HS-5 (cell line): ENCODE measurements at regions not wholly inside any gene's neighbourhood (a gene's known extent, or its start where the extent isn't known, plus 50 kb on each side); places are given as distances from the start of the nearest gene placed in this dataset.
A peak's percentile ranks its signal among the peaks of the same experiment; 100 is the strongest.

Source experiments
- DNase-seq: peaks from one replicate; pipeline ENCODE4 v3.0.0-alpha.2; 2012; ENCODE audit warnings: low read depth

DNA sequence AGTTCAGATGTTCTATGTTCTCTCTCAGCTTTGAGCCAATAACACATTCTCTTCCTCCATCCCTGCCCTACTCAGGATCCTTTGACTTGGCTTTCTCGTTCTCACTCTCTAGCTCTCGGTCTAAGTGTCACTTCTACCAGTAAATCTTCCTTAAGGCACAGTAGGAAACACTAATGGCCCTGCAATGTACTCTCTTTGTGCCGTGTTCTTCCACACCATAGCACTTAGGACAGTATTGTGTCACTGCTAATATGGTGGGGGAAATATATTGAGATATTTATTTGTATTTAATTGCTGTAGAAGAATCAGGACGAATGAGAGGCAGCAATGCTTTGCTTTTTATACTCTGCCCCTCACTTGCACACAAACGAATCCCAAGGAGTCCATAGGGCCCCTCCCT lies 493.1 kb downstream of the SHISA9 start:
- no peak for DNase-seq

DNA sequence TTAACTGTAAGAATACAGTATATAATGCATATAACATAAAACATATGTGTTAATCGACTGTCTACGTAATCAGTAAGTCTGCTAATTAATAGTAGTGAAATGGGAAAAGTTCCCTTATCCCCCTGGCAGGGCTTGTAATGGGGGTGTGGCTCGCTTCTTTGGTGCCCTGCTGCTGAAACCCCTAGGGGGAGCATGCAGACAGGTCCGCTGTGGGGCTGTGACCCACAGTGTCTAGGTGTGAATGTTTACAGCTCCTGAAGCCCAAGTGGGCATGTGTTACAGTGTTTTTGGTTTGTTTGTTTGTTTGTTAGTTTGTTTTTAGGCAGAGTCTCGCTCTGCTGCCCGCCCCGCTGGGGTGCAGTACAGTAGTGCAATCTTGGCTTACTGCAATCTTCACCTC lies 495.7 kb downstream of the SHISA9 start:
- no peak for DNase-seq

DNA sequence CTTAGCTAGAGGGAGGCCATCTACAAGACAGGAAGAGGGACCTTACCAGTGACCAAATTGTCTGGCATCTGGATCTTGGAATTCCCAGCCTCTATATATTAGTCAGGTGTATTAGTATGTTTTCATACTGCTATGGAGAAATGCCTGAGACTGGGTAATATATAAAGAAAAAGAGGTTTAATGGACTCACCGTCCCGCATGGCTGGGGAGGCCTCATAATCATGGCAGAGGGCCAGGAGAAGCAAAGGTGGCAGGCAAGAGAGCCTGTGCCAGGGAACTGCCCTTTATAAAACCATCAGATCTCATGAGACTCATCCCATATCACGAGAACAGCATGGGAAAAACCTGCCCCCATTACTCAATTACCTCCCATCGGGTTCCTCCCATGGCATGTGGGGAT lies 500.2 kb downstream of the SHISA9 start:
- DNase-seq = no peak

DNA sequence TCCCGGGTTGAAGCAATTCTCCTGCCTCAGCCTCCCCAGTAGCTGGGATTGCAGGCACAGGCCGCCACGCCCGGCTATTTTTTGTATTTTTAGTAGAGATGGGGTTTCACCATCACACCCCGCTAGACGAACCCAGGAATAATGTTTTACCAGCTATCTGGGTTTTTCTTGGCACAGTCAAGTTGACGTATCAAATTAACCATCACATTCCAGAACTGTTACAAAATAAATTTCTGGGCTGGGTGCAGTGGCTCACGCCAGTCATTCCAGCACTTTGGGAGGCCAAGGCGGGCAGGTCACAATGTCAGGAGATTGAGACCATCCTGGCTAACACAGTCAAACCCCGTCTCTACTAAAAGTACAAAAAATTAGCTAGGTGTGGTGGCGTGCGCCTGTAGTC lies 501.2 kb downstream of the SHISA9 start:
- DNase-seq = no peak

DNA sequence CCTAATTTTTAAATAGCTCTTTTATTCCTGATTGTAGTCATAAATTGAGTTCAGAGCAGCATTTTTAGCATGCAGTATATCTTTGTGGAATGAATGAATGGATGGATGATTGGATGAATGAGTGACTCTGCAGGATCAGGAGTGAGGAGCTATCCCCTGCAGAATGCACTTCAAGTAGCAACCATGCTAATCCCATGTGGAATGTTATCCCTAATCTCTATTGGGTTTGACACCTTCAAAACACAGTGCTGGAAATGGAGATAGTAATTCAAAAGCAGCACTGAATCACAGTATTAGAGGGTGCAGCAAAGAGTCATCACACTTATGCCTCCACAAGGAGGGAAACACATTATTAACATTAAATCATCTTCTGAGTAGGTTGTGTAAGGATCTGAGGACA lies 501.9 kb downstream of the SHISA9 start:
- no peak for DNase-seq

DNA sequence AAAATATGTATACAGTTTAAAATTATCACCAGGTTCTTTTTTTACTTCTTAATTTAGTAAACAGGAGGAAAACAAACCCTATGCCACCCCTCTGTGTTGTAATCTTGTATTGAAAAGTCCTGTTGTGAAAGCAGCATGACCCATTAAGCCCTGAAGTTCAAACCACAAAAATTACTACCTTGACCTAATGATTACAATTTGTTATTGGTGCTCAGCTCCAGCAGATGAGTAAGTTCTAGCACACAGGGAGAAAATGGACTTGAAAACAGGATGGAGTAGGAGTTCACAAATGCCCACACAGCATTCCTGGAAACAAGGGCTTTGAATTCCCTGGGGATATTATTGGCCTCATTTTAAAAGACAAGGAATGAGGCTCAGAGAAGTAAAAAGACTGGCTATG lies 505.8 kb upstream of the ERCC4 start:
- no peak for DNase-seq

DNA sequence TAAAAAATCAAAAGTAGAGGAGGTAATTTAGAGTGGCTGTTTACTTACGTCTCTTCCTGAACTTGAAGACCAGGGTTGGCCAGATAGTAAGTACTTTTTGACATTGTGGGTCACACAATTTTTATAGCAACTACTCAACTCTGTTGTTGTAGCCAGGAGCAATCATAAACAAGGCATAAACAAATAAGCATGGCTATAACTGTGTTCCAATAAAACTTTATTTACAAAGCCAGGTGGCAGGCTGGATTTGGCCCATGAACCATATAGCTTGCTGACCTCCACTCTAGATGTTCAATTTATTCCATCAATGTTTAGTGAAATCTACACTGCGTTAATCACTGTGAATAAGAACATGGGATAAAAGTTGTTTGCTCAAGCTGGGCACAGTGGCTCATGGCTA lies 500.4 kb upstream of the ERCC4 start:
- DNase-seq = no peak

DNA sequence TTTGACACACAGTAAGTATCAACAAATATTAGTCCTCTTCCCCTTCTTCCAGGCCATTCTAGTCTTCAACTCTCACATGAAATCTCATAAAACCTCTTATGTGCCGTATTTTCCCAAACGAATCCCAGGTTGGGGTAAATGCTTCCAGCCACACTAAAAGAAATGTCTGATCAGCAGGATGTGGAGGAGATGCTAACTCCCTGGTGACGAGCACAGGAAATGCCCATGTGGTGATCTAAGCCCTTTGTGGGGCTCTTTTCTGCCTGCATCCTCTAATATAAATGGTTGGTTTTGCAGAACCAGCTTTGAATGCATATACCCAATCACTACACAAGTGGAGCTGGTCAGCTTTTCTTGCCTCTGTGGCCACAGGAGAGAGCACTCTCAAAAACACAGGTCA lies 498.2 kb upstream of the ERCC4 start:
- DNase-seq = peak; percentile 35

DNA sequence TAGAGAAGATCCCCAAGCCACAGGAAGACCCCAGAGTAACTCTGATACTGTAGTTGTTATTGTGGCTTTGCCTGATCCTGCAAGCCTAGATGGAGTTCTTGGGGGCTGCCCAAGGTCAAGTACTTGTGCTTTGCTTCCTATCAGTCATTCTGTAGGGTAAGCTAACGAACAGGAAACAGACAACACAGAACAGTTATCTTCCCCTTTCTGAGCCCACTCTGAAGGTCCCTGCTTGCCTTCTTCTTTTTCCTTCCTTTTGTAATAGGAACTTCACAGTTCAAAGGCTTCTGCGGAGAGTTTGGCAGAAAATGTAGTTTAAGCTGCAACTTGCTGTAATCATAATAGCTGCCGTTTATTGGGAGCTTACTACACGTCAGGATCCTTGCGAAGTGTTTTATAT lies 494.1 kb upstream of the ERCC4 start:
- no peak for DNase-seq

DNA sequence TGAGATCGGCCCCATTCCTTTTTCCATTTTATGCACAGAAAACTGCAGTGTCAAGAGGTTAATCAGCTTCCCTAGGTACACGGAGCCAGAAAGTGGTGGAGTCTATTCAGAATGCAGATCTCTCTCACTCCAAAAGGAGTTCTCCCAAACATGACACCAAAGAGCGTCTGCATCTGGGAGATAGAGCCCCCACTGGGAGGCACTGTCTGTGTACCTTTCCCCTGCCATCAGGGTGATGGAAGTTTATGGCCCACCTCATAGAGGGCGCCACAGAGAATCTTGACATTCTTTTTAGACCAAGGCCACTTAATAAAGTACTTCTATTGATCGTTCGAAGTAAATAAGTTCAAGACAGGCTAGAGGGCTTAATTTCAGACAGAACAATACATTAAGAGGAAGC lies 493.7 kb upstream of the ERCC4 start:
- DNase-seq = no peak

DNA sequence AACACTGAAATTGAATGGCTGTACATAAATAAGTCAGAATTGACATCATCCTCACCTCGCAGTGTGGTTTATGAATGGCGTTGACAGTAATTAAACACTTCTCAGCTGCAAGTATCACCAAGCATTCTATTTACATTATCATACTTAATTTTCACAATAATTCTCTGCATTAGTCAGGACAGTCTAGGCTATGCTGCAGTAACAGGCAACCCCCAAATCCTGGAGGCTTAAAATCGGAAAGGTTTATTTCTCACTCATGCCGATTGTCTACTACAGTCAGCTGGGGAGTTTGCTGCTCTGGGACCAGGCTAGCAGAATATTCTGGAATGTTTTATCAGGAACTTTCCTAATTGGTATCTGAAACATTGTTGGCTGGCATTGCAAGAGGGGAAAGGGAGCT lies 493.2 kb upstream of the ERCC4 start:
- DNase-seq = no peak

DNA sequence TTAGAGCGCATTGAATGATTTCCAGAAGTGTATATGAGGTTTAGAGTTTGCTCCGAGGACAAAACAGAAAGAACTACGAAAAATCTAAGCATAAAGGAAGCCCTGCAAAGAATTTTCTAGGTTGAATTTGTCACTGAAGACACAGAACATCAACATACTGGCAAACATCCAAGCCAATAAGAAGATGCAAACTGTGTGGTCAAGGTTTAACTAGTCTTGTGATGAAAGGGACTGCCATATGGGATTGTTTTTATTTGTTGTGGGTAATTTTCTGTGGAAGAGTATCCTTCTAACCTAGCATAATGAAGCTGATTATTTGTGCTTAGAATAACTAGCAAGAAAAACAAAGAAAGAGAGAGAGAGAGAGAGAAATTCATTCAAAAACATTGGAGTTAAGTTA lies 492.0 kb upstream of the ERCC4 start:
- no peak for DNase-seq

DNA sequence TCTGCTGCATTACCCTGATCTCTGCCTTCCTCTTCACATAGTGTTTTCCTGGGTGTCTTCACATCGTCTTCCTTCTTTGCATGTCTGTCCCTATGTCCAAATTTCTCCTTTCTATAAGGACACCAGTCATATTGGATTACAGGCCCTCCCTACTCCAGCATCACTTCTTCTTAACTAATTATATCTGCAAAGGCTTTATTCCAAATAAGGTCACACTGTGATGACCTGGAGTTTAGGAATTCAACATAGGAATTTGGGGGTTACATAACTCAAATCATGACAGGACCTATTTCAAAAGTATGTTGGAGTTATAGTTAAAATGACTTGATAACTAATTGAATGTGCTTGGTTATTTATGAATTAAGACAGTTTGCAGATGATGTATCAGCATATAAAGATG lies 490.5 kb upstream of the ERCC4 start:
- peak; percentile 30 for DNase-seq

DNA sequence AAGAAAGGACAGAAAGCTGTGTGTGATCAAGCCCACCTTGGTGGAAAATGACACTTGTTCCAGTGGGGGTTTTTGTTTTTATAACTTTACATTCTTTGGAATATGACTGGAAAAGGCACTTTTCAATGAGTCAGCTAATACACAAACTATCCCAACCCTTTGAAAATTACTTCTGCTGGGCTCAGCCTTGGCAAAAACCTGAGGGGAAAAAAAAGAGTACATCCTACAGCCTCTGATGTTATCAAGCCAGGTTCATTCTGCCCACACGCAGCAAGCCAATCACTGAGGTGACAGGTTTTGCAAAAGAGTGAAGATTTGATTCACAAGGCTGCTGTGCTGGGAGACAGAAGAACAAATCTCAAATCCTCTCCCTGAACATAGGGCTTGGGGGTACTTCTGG lies 484.5 kb upstream of the ERCC4 start:
- no peak for DNase-seq

DNA sequence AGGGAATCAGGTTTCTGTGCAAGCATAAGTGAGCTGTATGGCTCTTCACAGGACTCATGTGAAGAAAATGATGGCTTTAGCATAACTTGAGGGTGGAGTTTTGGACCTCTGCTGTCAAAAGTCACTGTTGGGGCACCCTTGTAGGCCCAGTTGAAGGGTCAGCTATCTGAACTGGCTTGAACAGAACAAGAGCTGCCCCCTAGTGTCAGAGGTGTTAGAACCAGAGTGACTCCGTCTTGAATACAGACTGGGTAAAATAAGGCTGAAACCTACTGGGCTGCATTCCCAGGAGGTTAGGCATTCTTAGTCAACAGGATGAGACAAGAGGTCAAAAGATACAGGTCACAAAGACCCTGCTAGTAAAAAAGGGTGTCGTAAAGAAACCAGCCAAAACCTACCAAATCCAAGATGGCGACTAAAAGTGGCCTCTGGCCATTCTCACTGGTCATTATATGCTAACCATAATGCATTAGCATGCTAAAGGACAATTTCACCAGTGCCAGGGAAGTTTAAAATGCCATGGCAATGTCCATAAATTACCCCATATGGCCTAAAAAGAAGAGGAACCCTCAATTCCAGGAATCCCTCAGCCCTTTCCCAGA lies 484.0 kb upstream of the ERCC4 start:
- DNase-seq = no peak

DNA sequence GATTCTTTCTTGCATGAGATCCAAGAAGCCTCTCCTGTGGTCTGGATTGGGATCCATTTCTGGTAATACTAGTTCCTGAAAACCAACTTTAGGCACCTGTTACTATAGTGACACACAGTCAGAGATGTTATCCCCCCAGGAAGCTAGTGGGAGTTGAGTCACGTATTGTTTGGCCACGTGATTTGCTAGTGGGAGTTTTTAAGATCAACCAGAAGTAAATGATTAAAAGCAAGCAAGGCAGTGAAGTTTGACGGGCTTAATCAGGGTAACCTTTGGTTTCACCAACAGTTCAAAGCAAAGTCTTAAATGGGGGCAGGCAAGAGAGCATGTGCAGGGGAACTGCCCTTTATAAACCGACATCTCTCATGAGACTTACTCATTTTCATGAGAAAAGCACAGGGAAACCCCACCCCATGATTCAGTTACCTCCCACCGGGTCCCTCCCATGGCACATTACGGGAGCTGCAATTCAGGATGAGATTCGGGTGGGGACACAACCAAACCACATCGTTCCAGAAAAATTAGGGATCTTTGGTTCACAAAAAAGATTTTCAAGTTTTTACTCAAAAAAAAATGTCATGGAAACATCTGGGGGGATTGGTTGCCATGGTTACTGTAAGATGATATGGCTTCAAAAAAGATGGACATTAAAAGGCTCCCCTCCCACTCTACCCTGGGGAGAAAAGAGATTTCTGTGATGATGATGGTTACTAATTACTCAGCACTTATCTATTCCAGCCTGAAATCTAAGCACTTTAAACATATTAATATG lies 483.1 kb upstream of the ERCC4 start:
- DNase-seq = peak; percentile 20

DNA sequence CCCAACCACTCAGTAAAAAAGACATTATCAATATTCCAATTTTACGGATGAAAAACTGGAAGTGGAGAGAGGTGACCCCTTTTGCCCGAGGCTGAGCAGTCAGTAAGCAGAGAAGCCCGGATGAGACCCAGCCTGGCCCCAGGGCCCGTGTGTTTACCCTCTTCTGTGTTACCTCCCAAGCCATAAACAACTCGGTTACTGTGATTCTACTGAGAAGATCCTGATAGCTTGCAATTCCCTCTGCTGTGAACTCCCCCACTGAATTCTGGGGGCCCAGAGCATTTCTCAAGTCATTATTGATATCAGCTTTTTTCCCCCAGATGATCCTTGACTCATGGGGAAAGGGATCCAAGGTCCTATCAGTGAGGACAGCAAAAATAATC lies 482.6 kb upstream of the ERCC4 start:
- DNase-seq = no peak

DNA sequence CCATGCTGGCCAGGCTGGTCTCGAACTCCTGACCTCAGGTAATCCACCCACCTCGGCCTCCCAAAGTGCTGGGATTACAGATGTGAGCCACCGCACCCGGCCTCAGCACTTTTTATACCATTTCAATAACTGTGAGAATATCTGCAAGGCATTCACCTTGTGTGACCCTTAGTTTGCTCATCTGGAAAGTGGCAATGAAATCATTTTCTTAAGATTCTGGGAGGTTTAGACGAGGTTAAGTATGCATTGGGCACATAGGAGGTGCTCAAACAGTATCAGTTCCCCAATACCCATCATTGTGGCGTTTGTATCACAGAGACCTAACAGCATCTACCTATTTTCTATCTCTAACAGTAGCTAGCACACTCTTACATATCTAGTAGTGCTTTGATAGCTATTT lies 481.9 kb upstream of the ERCC4 start:
- no peak for DNase-seq

DNA sequence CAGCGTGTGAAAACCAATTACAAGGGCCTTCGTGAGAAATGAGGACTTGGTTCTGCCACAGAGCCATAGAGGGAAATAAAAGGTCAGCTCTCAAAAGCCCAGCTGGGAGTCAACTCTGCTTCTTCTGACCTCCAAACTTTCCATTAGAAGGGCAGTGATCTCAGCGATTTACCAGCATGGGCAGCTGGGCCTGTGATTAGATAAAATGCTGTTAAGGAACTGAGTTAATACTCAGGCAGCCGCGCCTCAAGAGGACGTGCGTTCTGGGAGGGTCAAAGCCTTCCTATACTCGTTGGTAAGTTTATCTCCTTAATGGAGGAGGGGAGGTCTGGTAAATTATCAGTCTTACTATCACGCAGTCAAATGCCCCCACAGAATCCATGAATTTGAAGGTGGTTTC lies 480.2 kb upstream of the ERCC4 start:
- DNase-seq = no peak

DNA sequence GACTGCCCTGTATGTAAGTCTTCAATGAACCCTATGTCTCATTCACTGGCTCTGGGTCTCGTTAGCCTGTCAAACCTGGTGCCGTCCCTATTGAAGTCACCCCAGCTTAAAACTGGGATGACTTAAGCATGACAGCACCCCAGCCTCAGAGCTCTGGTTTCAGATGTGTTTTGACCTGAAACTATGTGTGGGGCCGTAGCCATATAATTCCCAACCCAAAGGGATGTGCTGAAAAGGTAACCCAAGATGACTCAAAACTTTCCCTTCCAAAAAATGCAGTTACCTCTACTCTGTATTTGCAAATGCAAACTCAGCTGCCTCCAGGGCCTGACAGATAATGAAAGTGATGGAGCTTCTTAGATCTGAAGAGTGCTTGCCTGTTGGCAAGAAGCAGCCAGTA lies 478.3 kb upstream of the ERCC4 start:
- no peak for DNase-seq

DNA sequence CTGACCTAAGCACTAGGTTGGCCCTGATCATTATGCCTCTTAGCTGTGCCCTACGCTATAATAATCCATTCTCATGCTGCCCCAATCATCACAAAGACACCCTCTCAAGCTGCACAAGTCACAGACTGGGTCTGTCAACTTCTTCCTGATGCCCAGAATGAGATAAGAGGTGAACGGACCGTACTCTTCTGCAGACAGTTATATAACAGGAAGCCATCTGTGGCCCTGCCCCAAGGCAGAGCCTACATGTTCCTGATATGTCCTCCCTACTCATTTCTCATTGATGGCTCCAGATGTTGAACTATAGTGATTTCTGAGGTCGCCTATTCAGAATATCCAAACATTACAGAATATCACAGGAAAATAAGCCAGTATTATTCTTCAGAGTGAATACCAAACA lies 471.6 kb upstream of the ERCC4 start:
- DNase-seq = no peak

DNA sequence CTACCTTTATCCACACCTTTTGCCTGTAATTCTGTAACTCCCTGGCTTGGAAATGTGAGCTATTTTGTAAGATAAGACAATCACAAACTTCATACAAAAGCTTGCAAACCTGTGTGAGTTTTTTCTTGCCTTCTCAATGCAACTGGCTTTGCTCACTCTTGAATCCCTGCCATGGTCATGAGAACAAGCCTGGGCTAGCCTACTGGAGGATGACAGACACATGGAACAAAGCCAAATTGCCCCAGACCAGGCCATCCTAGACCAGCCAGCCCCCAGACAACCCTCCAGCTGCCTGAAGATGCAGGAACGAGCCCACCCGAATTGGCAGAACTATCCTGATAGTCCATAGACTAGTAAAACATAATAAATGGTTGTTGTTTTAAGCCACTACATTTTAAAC lies 466.6 kb upstream of the ERCC4 start:
- no peak for DNase-seq

DNA sequence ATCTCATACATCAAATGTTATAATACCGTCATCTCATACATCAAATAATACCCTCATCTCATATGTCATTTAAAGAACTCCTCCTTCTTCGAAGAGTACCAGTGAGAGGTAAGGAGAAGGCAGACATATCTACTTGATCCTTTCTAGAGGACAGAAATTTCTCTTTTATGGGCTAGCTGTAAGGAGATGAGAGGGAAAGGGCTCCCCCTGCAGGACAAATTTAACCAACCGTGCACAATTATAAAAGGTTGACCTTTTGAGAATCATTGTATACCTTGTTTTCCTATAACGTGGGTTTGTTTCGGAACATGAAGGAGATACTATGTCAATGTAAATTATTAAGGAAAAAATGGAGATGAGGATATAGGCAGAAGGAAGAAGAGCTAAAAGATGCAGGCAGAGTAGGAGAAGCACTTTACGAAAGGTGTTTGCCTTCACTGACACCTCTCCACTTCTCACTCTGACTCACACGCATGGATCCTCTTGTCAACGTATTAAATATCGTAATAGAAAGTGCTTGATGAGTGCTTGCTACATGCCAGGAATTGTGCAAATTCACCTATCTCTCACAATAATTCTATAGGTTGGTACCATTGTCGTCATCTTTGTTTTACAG lies 465.9 kb upstream of the ERCC4 start:
- DNase-seq = no peak

DNA sequence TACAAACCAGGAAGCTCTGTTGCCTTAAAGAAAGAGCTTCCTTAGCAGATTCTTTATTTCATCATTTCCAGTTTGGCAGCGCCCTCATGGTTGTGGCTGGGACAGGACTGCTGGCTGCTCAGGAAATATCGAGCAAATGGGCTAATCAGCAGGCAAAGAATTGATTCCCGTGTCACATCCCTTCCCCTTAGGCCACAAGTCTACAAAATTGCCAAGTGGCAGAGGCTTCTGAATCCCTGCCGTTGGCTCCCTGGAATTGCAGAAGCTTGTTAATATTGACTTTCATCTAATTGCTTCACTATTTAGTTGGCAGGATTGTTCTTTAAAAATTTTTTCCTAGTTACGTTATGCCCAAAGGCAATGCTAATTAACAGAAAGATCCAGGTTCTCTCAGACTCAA lies 456.3 kb upstream of the ERCC4 start:
- DNase-seq = no peak
